HL-60 (cell line): ENCODE measurements at regions not wholly inside any gene's neighbourhood (a gene's known extent, or its start where the extent isn't known, plus 50 kb on each side); places are given as distances from the start of the nearest gene placed in this dataset.
"Not testable (repeated sequence)": the region's sequence is repeated elsewhere in the genome, so short reads cannot be mapped to it uniquely, and the experiment has no call there.

Experiments
- DNase-seq, 2 experiments: peaks; one replicate each; pipeline ENCODE4 v3.0.0-alpha.2; 2010 to 2020; ENCODE audit warnings: low read depth in 1 of 2, low spot score in 1 of 2
- H3K27ac ChIP-seq: fragments of 250-450 bp; sonication (Bioruptor Pico); replicated peaks from 2 replicates; pipeline ENCODE4 v1.5.1; 2020; ENCODE audit warnings: mild to moderate bottlenecking, moderate library complexity
- H3K27me3 ChIP-seq: fragments of 250-450 bp; sonication (Bioruptor Pico); 2 replicates; pipeline ENCODE4 v1.5.1; 2021; ENCODE audit warnings: mild to moderate bottlenecking, moderate library complexity; ENCODE audit not compliant: insufficient read depth, poor library complexity, severe bottlenecking
- H3K4me3 ChIP-seq: replicated peaks from 2 replicates; pipeline ENCODE4 v1.5.1; 2011; ENCODE audit warnings: mild to moderate bottlenecking, control low read depth, low read length; ENCODE audit not compliant: insufficient read depth
- GABPA ChIP-seq: IDR thresholded peaks from 2 replicates; pipeline ENCODE4 v1.6.1; 2012; ENCODE audit warnings: low read depth
- POLR2AphosphoS5 ChIP-seq: IDR thresholded peaks from 2 replicates; pipeline ENCODE4 v1.6.1; 2012; ENCODE audit warnings: low read depth
- SPI1 ChIP-seq: IDR thresholded peaks from 2 replicates; pipeline ENCODE4 v1.6.1; 2012; ENCODE audit warnings: low read depth, mild to moderate bottlenecking, borderline replicate concordance
- TF ChIP-seq, protein P1 (sequence below): IDR thresholded peaks from one replicate; pipeline ENCODE4 v1.5.1; 2011; ENCODE audit warnings: low read length, control low read depth, inconsistent platforms; ENCODE audit not compliant: insufficient read depth
- TF ChIP-seq, protein P2 (sequence below): IDR thresholded peaks from 2 replicates; pipeline ENCODE4 v1.6.1; 2012; ENCODE audit warnings: low read depth; ENCODE audit not compliant: insufficient replicate concordance

DNA sequence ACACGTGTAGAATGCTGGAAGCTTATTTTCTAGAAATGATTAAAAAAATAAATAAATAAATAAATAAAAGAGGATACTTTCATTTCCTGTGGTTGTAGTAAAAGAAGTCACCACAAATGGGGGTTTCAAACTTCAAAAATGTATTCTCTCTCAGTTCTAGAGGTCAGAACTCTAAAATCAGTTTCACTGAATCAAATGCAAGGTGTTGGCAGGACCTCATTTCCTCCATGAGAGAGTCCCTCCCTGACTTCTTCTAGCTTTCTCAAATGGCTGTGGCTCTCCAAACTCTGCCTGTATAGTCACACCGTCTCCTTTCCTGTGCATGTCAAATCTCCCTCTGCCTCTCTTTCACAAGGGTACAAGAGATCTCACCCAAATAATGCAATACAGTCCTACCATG, 312.6 kb upstream of the CXADR start:
- TF ChIP-seq POLR2AphosphoS5 (no peak), SPI1 (no peak), GABPA (no peak)
- TF ChIP-seq, protein P1, sequence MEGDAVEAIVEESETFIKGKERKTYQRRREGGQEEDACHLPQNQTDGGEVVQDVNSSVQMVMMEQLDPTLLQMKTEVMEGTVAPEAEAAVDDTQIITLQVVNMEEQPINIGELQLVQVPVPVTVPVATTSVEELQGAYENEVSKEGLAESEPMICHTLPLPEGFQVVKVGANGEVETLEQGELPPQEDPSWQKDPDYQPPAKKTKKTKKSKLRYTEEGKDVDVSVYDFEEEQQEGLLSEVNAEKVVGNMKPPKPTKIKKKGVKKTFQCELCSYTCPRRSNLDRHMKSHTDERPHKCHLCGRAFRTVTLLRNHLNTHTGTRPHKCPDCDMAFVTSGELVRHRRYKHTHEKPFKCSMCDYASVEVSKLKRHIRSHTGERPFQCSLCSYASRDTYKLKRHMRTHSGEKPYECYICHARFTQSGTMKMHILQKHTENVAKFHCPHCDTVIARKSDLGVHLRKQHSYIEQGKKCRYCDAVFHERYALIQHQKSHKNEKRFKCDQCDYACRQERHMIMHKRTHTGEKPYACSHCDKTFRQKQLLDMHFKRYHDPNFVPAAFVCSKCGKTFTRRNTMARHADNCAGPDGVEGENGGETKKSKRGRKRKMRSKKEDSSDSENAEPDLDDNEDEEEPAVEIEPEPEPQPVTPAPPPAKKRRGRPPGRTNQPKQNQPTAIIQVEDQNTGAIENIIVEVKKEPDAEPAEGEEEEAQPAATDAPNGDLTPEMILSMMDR: no peak
- TF ChIP-seq, protein P2, sequence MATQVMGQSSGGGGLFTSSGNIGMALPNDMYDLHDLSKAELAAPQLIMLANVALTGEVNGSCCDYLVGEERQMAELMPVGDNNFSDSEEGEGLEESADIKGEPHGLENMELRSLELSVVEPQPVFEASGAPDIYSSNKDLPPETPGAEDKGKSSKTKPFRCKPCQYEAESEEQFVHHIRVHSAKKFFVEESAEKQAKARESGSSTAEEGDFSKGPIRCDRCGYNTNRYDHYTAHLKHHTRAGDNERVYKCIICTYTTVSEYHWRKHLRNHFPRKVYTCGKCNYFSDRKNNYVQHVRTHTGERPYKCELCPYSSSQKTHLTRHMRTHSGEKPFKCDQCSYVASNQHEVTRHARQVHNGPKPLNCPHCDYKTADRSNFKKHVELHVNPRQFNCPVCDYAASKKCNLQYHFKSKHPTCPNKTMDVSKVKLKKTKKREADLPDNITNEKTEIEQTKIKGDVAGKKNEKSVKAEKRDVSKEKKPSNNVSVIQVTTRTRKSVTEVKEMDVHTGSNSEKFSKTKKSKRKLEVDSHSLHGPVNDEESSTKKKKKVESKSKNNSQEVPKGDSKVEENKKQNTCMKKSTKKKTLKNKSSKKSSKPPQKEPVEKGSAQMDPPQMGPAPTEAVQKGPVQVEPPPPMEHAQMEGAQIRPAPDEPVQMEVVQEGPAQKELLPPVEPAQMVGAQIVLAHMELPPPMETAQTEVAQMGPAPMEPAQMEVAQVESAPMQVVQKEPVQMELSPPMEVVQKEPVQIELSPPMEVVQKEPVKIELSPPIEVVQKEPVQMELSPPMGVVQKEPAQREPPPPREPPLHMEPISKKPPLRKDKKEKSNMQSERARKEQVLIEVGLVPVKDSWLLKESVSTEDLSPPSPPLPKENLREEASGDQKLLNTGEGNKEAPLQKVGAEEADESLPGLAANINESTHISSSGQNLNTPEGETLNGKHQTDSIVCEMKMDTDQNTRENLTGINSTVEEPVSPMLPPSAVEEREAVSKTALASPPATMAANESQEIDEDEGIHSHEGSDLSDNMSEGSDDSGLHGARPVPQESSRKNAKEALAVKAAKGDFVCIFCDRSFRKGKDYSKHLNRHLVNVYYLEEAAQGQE: no peak
- Histone ChIP-seq H3K4me3 (no peak overlapping the region), H3K27me3 (no peaks in the 10 kb centered on the region), H3K27ac (no peak overlapping the region)
- no peak for DNase-seq

- TF ChIP-seq SPI1 (no peak), GABPA (no peak), POLR2AphosphoS5 (no peak)
- TF ChIP-seq, protein P1: no peak
- TF ChIP-seq, protein P2: no peak
- DNase-seq: no peak
- H3K27me3 ChIP-seq: no peaks in the 10 kb centered on the region
- H3K27ac ChIP-seq: no peak overlapping the region
- H3K4me3 ChIP-seq: no peak overlapping the region
Observed at GRCh38 chr21:17201741-17202260, 311.0 kb upstream of the CXADR start.

- DNase-seq: no peak
- TF ChIP-seq GABPA (no peak), POLR2AphosphoS5 (no peak), SPI1 (no peak)
- TF ChIP-seq, protein P2: no peak
- TF ChIP-seq, protein P1: no peak
- no peak overlapping the region for H3K4me3 ChIP-seq
- no peak overlapping the region for H3K27ac ChIP-seq
- H3K27me3 ChIP-seq: no peaks in the 10 kb centered on the region
Observed at GRCh38 chr21:17214801-17215200, 298.0 kb upstream of the CXADR start.

- not testable (repeated sequence) for H3K27ac ChIP-seq, DNase-seq, H3K27me3 ChIP-seq, H3K4me3 ChIP-seq
Observed at GRCh38 chr21:17219050-17219449, 293.8 kb upstream of the CXADR start.
